Mesenchymal stem cell (in vitro differentiated cells and primary cell): ENCODE measurements at regions not wholly inside any gene's neighbourhood (a gene's known extent, or its start where the extent isn't known, plus 50 kb on each side); places are given as distances from the start of the nearest gene placed in this dataset.

Experiments
- DNase-seq: peaks from one replicate; pipeline ENCODE4 v3.0.0-alpha.2; 2013
- H2AFZ ChIP-seq: one replicate; pipeline ENCODE4 v1.6.1; 2013; ENCODE audit warnings: low read depth, mild to moderate bottlenecking, control low read depth, inconsistent platforms, low read length, moderate library complexity
- H2AK5ac ChIP-seq: 2 replicates; pipeline ENCODE4 v1.6.1; 2013; ENCODE audit warnings: low read length, moderate library complexity, mild to moderate bottlenecking, inconsistent platforms; ENCODE audit not compliant: severe bottlenecking
- H2BK120ac ChIP-seq: one replicate; pipeline ENCODE4 v1.6.1; 2013; ENCODE audit warnings: low read depth, mild to moderate bottlenecking, inconsistent platforms, low read length, moderate library complexity
- H2BK12ac ChIP-seq, 2 experiments: one replicate each; pipeline ENCODE4 v1.6.1; 2013; ENCODE audit warnings: inconsistent platforms in 2 of 2, low read length in 2 of 2, mild to moderate bottlenecking in 2 of 2, moderate library complexity in 2 of 2, control low read depth in 1 of 2
- H2BK15ac ChIP-seq: one replicate; pipeline ENCODE4 v1.6.1; 2013; ENCODE audit warnings: mild to moderate bottlenecking, low read depth, inconsistent platforms; ENCODE audit not compliant: poor library complexity, severe bottlenecking
- H2BK5ac ChIP-seq: 2 replicates; pipeline ENCODE4 v1.6.1; 2013; ENCODE audit warnings: low read depth, mild to moderate bottlenecking, low read length, control low read depth, inconsistent platforms; ENCODE audit not compliant: poor library complexity, severe bottlenecking
- H3K14ac ChIP-seq, 2 experiments: one replicate each; pipeline ENCODE4 v1.6.1; 2013; ENCODE audit warnings: inconsistent platforms in 2 of 2, low read length in 2 of 2, control low read depth in 1 of 2, mild to moderate bottlenecking in 1 of 2, moderate library complexity in 1 of 2
- H3K18ac ChIP-seq, 2 experiments: one replicate each; pipeline ENCODE4 v1.6.1; 2013; ENCODE audit warnings: inconsistent platforms in 2 of 2, low read length in 2 of 2, control low read depth in 1 of 2, low read depth in 1 of 2, mild to moderate bottlenecking in 1 of 2
- H3K23ac ChIP-seq, 2 experiments: one replicate each; pipeline ENCODE4 v1.6.1; 2013; ENCODE audit warnings: inconsistent platforms in 2 of 2, low read length in 2 of 2, mild to moderate bottlenecking in 2 of 2, moderate library complexity in 2 of 2, control low read depth in 1 of 2
- H3K27ac ChIP-seq: 2 replicates; pipeline ENCODE4 v1.5.1; 2013; ENCODE audit warnings: mild to moderate bottlenecking, moderate library complexity, low read length, control low read depth, inconsistent platforms; ENCODE audit not compliant: poor library complexity, severe bottlenecking
- H3K27me3 ChIP-seq, 2 experiments: 2 replicates each; pipeline versions ENCODE4 v1.6.1 to v1.7.0; 2013; ENCODE audit warnings: low read length in 2 of 2, mild to moderate bottlenecking in 2 of 2, moderate library complexity in 2 of 2, control low read depth in 1 of 2, inconsistent platforms in 1 of 2; ENCODE audit not compliant: control insufficient read depth in 1 of 2, insufficient read depth in 1 of 2
- H3K36me3 ChIP-seq, 2 experiments: 2 replicates each; pipeline versions ENCODE4 v1.6.1 to v1.7.0; 2013; ENCODE audit warnings: low read length in 2 of 2, control low read depth in 1 of 2, inconsistent platforms in 1 of 2, low read depth in 1 of 2, mild to moderate bottlenecking in 1 of 2; ENCODE audit not compliant: insufficient read depth in 2 of 2, control insufficient read depth in 1 of 2
- H3K4ac ChIP-seq, 2 experiments: one replicate each; pipeline ENCODE4 v1.6.1; 2013; ENCODE audit warnings: inconsistent platforms in 2 of 2, low read length in 2 of 2, mild to moderate bottlenecking in 2 of 2, moderate library complexity in 2 of 2, control low read depth in 1 of 2, low read depth in 1 of 2
- H3K4me1 ChIP-seq: 2 replicates; pipeline ENCODE4 v1.6.1; 2013; ENCODE audit warnings: low read depth, low read length, control low read depth; ENCODE audit not compliant: control insufficient read depth, insufficient read depth
- H3K4me2 ChIP-seq: 2 replicates; pipeline ENCODE4 v1.6.1; 2013; ENCODE audit warnings: low read length, mild to moderate bottlenecking, inconsistent platforms; ENCODE audit not compliant: poor library complexity, severe bottlenecking
- H3K4me3 ChIP-seq, 2 experiments: 2 replicates each; pipeline versions ENCODE4 v1.5.1 to v1.7.0; 2013; ENCODE audit warnings: low read length in 2 of 2, mild to moderate bottlenecking in 2 of 2, control low read depth in 1 of 2, low read depth in 1 of 2; ENCODE audit not compliant: insufficient read depth in 1 of 2
- H3K79me1 ChIP-seq: replicated peaks from 2 replicates; pipeline ENCODE4 v1.6.1; 2013; ENCODE audit warnings: mild to moderate bottlenecking, control low read depth, low read length, inconsistent platforms; ENCODE audit not compliant: poor library complexity, severe bottlenecking
- H3K9ac ChIP-seq: 2 replicates; pipeline ENCODE4 v1.7.0; 2013; ENCODE audit warnings: mild to moderate bottlenecking, low read length, moderate library complexity
- H3K9me3 ChIP-seq: 2 replicates; pipeline ENCODE4 v1.7.0; 2013; ENCODE audit warnings: mild to moderate bottlenecking, low read length; ENCODE audit not compliant: control insufficient read depth
- H4K8ac ChIP-seq: one replicate; pipeline ENCODE4 v1.6.1; 2013; ENCODE audit warnings: inconsistent platforms, mild to moderate bottlenecking, low read length, moderate library complexity
- H4K91ac ChIP-seq: one replicate; pipeline ENCODE4 v1.6.1; 2013; ENCODE audit warnings: mild to moderate bottlenecking, low read length, inconsistent platforms
- WGBS: methylation state at CpG from one replicate; pipeline ENCODE4 v1.1.7; 2013; ENCODE audit warnings: mixed read lengths; 5-methylcytosine and 5-hydroxymethylcytosine counted together

- Histone ChIP-seq H3K23ac (no peak overlapping the region), H2BK5ac (no peak overlapping the region), H3K36me3 (no peaks in the 10 kb centered on the region), H3K4me1 (no peaks in the 10 kb centered on the region), H3K4ac (no peak overlapping the region), H4K8ac (no peak overlapping the region), H2BK15ac (no peak overlapping the region), H2BK12ac (no peak overlapping the region), H3K4me3 (no peak overlapping the region), H2AK5ac (no peak overlapping the region), H3K14ac (no peak overlapping the region), H3K9ac (no peak overlapping the region), H3K79me1 (no peaks in the 10 kb centered on the region), H3K27ac (no peak overlapping the region), H3K18ac (no peak overlapping the region), H3K4me2 (no peak overlapping the region), H3K9me3 (no peaks in the 10 kb centered on the region), H2BK120ac (no peak overlapping the region), H3K27me3 (no peaks in the 10 kb centered on the region), H4K91ac (no peak overlapping the region), H2AFZ (no peak overlapping the region)
- no peak for DNase-seq
Measured at GRCh38 chr1:193489191-193489590, 302.8 kb upstream of the B3GALT2 start.

GRCh38 chr1:193487722-193488121 is 301.3 kb upstream of the B3GALT2 start:
- H2BK120ac ChIP-seq, result no peak overlapping the region
- no peaks in the 10 kb centered on the region for H3K36me3 ChIP-seq
- H3K9me3 ChIP-seq, result no peaks in the 10 kb centered on the region
- no peak overlapping the region for H4K8ac ChIP-seq
- no peak for DNase-seq
- H3K23ac ChIP-seq, result no peak overlapping the region
- WGBS, result 99% methylated on average over 3 of the region's 3 CpGs
- no peak overlapping the region for H3K4me3 ChIP-seq
- no peak overlapping the region for H2BK12ac ChIP-seq
- no peak overlapping the region for H2AK5ac ChIP-seq
- no peak overlapping the region for H3K18ac ChIP-seq
- H2BK5ac ChIP-seq, result no peak overlapping the region
- H3K9ac ChIP-seq, result no peak overlapping the region
- no peak overlapping the region for H4K91ac ChIP-seq
- H3K79me1 ChIP-seq, result no peaks in the 10 kb centered on the region
- no peak overlapping the region for H2BK15ac ChIP-seq
- no peak overlapping the region for H3K27ac ChIP-seq
- H3K4me2 ChIP-seq, result no peak overlapping the region
- H3K14ac ChIP-seq, result no peak overlapping the region
- no peaks in the 10 kb centered on the region for H3K27me3 ChIP-seq
- peak overlapping the region; percentile 27 for H2AFZ ChIP-seq
- no peaks in the 10 kb centered on the region for H3K4me1 ChIP-seq
- H3K4ac ChIP-seq, result no peak overlapping the region

GRCh38 chr1:193486671-193487229 is 300.3 kb upstream of the B3GALT2 start:
- H3K4me2 ChIP-seq, result no peak overlapping the region
- H2AK5ac ChIP-seq, result no peak overlapping the region
- DNase-seq, result no peak
- no peak overlapping the region for H3K4me3 ChIP-seq
- H4K8ac ChIP-seq, result no peak overlapping the region
- no peak overlapping the region for H2BK120ac ChIP-seq
- no peaks in the 10 kb centered on the region for H3K36me3 ChIP-seq
- no peaks in the 10 kb centered on the region for H3K79me1 ChIP-seq
- no peak overlapping the region for H3K4ac ChIP-seq
- H3K9ac ChIP-seq, result no peak overlapping the region
- no peaks in the 10 kb centered on the region for H3K4me1 ChIP-seq
- no peak overlapping the region for H3K14ac ChIP-seq
- no peak overlapping the region for H2BK12ac ChIP-seq
- no peak overlapping the region for H3K18ac ChIP-seq
- H2AFZ ChIP-seq, result no peak overlapping the region
- no peaks in the 10 kb centered on the region for H3K27me3 ChIP-seq
- WGBS, result 40% methylated on average over 1 of the region's 1 CpG
- H3K23ac ChIP-seq, result no peak overlapping the region
- no peak overlapping the region for H2BK5ac ChIP-seq
- H3K27ac ChIP-seq, result no peak overlapping the region
- H2BK15ac ChIP-seq, result no peak overlapping the region
- no peak overlapping the region for H4K91ac ChIP-seq
- H3K9me3 ChIP-seq, result no peaks in the 10 kb centered on the region

- Histone ChIP-seq H3K27me3 (no peaks in the 10 kb centered on the region), H4K8ac (no peak overlapping the region), H3K18ac (no peak overlapping the region), H2BK12ac (no peak overlapping the region), H2AFZ (no peak overlapping the region), H3K4me1 (no peaks in the 10 kb centered on the region), H3K23ac (no peak overlapping the region), H3K27ac (no peak overlapping the region), H4K91ac (no peak overlapping the region), H2AK5ac (no peak overlapping the region), H3K4me3 (no peak overlapping the region), H3K36me3 (no peaks in the 10 kb centered on the region), H3K9ac (no peak overlapping the region), H3K79me1 (no peaks in the 10 kb centered on the region), H3K4ac (no peak overlapping the region), H3K14ac (no peak overlapping the region), H2BK5ac (no peak overlapping the region), H2BK15ac (no peak overlapping the region), H3K9me3 (no peaks in the 10 kb centered on the region), H3K4me2 (no peak overlapping the region), H2BK120ac (no peak overlapping the region)
- no peak for DNase-seq
- 26% methylated on average over 1 of the region's 1 CpG for WGBS
Measured at GRCh38 chr1:193480755-193481154, 294.3 kb upstream of the B3GALT2 start.
